NCI-H2196 treated with DMSO at 0.1 percent for 48 hours (cell line): ENCODE measurements at regions not wholly inside any gene's neighbourhood (a gene's known extent, or its start where the extent isn't known, plus 50 kb on each side); places are given as distances from the start of the nearest gene placed in this dataset.
"Not testable (repeated sequence)": the region's sequence is repeated elsewhere in the genome, so short reads cannot be mapped to it uniquely, and the experiment has no call there.

Experiments
- DNase-seq: peaks from one replicate; lab custom pipeline; 2025; ENCODE audit not compliant: unreplicated experiment; lab: John Stamatoyannopoulos, UW

DNA sequence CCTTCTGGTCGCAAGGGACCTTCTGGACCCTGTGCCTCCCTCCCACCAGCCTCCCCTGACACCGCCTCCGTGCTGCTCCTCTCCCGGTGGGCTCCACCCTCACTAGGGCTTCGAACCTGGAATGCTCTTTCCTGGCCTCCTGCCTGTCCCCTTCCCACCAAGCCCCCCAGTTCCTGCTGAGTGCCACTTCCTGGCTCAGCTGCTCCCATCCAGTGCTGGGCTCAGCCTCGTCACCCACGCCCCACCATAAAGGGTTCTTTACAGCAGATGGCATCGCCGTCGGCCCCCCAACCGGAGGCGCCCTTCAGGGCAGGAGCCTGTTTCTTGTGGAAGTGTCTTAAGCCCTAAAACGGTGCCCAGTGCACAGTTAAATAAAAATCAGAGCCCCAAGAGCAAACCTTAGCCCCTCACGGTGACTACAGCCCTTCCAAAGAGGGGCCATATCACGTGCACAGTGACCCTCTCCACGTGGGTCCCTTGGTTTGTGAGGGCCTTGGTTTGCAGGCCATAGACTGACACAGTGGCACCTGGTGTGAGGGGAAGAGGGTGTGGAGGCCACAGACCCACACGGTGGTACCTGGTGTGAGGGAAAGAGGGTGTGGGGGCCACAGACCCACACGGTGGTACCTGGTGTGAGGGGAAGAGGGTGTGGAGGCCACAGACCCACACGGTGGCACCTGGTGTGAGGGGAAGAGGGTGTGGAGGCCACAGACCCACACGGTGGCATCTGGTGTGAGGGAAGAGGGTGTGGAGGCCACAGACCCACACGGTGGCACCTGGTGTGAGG, 111.4 kb downstream of the METRNL start:
- DNase-seq: no peak

GRCh38 chr17:83191388-83192160, 112.2 kb downstream of the METRNL start:
- DNase-seq: no peak

DNA sequence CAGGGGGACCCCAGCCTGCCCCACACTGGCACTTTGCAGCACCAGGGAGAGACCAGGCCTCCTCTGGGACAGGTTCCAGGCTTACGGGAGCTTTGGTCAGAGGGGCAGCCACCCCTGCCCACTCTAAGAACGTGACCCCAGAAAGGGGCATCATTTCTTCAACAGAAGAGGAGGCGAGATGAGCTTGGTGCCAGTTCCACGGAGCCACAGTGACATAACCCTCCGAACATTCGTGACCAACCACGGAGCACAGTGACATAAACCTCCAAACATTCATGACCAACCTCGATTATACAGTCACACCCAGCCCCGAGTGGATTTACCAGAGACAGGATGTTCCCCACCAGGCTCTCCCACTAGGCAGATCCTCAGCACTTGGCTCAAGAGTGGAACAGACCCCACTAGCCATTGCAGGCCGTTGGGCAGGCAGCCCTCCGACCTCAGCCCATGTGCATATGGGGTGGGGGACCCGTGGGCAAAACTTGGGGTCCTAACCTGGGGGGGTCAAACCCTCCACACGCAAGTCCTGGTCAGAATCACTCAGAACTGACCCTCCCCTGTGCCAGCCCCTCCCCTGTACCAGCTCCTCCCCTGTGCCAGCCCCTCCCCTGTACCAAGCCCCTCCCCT, 112.9 kb downstream of the METRNL start:
- no peak for DNase-seq

GRCh38 chr17:83192789-83193335, 113.5 kb downstream of the METRNL start:
- DNase-seq: not testable (repeated sequence)

GRCh38 chr17:83193336-83194185, 114.2 kb downstream of the METRNL start:
- DNase-seq: no peak

DNA sequence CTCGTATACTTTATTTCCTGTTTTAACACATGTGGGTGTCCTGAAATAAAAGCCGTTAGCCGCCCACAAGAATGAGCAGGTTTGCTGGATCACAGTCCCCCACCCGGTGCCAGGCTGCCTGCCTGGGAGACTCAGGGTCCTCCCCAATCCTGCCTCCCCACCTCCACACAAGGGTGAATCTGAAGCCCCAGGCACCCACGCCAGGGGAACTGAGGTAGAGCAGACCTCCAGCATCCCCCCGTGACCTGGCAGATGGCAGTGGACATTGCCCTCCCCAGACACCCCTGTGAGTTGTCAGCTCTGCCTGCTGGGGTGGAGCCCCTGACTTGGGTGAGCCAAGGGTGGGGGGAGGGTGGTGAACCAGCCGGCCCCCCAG, 114.8 kb downstream of the METRNL start:
- DNase-seq: no peak

DNA sequence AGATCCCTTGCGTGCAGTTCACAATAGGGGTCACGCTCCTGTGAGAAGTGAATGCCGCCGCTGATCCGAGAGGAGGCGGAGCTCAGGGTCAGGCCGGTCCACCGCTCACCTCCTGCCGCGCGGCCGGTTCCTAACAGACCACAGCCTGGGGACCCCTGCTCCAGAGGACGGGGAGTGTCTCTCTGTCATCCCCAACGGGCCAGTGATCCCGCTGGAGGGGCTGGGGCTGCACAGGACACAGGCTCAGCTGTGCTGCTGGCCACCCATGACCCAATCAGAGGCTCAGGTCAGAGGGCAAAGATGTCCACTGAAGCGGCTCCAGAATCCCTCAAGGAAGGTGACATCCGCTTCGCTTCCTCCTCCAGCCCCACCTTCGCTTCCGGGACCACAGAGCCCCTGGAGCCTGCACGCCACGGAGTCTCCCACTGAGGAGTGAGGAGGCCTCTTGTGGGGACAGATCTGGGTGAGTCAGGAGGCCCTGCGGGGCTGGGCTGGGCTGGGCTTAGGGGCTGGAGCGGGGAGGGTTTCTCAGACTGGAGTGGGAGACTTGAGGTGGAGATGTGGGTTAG, 115.4 kb downstream of the METRNL start:
- DNase-seq: no peak

GRCh38 chr17:83195330-83196023, 116.1 kb downstream of the METRNL start:
- DNase-seq: no peak

- no peak for DNase-seq
Measured at GRCh38 chr17:83196024-83196365, 116.6 kb downstream of the METRNL start.

DNA sequence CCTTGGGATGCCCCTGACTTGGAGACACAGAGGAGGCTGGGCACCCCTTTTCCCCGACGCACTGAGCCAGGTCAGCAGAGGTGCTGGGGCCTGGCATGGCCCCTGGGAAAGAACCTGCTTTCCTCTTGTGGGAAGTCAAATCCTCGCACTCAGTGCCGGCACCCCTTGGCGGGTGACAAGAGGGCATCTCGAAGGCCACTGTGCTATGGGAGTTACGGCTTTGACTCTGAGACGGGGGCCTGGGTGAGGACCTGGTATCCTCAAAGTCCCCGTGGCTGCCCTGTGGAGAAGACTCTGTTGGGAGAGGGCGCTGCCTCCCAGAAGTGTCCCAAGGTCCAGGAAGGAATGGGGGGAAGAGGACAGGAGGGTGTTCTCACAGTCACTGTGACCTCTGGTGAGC, 117.0 kb downstream of the METRNL start:
- DNase-seq: no peak

DNA sequence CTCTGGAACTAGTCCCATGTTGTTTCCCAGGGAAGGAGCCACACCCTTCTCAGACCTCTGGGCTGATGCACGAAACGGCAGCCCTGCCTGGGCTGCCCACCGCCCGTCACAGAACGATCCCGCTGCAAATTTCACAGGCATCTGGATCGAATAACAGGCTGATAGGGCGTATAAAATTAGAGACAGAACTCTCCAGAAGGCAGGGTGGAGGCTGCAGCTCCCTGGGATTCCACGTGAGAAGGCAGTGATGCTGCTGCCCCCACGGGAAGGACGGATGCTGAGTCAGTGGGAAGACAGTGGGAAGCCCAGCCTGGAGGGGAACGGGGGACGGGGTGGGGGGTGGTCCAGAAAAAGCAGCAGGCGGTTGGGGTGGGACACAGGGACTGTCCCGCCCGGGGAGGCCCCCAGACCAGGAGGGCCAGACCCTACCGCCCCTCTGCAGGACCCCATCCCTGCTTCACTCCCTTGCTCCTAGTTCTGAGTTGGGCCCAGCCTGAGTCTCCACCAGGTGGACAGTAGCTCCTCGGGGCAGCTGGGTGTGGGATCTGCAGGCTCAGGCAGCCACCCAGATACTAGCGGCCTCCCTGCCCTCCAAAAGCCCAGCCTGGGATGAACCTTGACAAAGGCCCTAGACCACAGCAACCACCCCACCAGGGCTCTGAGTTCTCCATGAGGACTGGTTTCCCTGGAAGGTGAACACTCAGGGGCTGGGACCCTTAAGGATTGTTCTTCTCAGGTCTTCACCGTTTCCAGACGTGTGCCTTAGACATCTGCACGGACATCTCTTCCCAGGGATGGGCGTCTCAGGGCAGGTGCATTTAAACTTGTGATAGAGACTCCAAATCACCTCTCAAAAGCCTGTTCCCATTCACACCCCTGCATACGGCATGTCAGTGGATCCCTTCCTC, 117.8 kb downstream of the METRNL start:
- DNase-seq: no peak

- no peak for DNase-seq
Measured at GRCh38 chr17:83198366-83199341, 119.2 kb downstream of the METRNL start.

DNA sequence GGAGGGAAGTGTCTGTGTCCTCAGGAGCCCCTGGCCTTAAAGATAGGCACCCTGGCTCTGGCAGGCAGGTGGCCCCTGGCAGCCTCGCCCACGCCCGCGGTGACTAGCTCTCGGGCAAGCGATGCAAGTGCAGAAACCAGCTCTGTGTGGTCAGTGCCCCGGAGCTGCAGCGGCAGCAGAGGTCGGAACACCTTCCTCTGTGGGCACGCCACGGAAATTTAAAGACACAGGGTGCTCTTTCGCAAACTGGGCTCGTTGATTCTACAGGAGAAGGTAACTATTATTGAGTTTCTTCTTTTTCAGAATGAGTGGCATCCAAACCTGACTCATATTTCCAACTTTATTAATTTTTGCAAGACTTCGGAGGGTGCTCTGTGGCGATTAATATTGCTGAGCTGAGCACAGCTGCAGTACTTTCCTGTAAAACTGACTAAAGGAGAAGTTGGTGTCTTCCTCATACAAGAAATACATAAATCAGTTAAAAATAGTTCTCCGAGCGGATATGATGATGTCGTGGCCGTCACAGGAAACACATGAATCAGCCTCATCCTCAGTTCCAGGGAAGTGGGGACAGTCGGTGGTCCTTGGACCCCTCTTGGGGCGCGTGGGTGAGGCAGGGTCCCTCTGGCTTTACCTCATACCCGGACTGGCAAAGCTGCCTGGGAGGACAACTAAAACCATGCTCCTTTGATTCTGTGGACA, 120.2 kb downstream of the METRNL start:
- no peak for DNase-seq

- DNase-seq: no peak
Measured at GRCh38 chr17:83200231-83200699, 120.9 kb downstream of the METRNL start.

DNA sequence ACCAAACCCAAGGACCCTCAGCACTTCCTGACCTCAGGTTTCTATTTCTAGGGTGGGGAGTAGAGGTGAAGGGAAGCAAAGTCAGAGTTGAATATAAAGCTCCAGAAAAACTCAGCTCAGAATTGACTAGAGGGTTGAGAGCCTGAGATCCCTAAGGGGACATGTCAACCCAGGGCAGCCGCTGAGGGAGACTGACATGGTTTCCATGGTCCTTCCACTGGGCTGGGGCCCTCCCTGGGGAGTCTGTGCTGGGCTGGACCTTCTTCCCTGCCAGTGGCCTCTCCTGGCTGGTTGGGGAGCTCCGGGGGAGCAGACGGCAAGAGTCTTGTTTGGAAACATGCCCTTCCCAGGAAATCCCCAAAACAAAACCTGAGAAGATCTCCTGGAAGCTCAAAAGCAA, 121.3 kb downstream of the METRNL start:
- no peak for DNase-seq

- no peak for DNase-seq
Measured at GRCh38 chr17:83201206-83202001, 122.0 kb downstream of the METRNL start.
